GM12872 (cell line): ENCODE measurements at regions not wholly inside any gene's neighbourhood (a gene's known extent, or its start where the extent isn't known, plus 50 kb on each side); places are given as distances from the start of the nearest gene placed in this dataset.

Source experiments
- CTCF ChIP-seq: IDR thresholded peaks from 3 replicates; pipeline ENCODE4 v1.5.1; 2011; ENCODE audit warnings: low read depth, mild to moderate bottlenecking, low read length, moderate library complexity; ENCODE audit not compliant: insufficient read depth

GRCh38 chr14:97604731-97605130 is 807.5 kb downstream of the VRK1 start:
- TF ChIP-seq CTCF: no peak

GRCh38 chr14:97618401-97618800 is 821.2 kb downstream of the VRK1 start:
- TF ChIP-seq CTCF: no peak

- no peak for TF ChIP-seq CTCF
These were observed 821.9 kb downstream of the VRK1 start for GRCh38 chr14:97618917-97619690.

- TF ChIP-seq CTCF: no peak
These were observed 822.9 kb downstream of the VRK1 start for GRCh38 chr14:97620066-97620465.

- no peak for TF ChIP-seq CTCF
These were observed 827.8 kb downstream of the VRK1 start for GRCh38 chr14:97624985-97625384.

- no peak for TF ChIP-seq CTCF
These were observed 828.3 kb downstream of the VRK1 start for GRCh38 chr14:97625477-97625876.

GRCh38 chr14:97626088-97626487 is 828.9 kb downstream of the VRK1 start:
- TF ChIP-seq CTCF: no peak
